ENCODE measurements at regions not wholly inside any gene's neighbourhood (a gene's known extent, or its start where the extent isn't known, plus 50 kb on each side); places are given as distances from the start of the nearest gene placed in this dataset.

- TF ChIP-seq CTCF (IDR thresholded peaks at IDR 0.05) (no peak), POLR2A (IDR thresholded peaks at IDR 0.05) (no peak)
Observed at GRCh38 chr13:20291675-20292074, 59.6 kb upstream of the GJB6 start.

Measured in uterus (tissue), 2 donors.